ENCODE measurements at regions not wholly inside any gene's neighbourhood (a gene's known extent, or its start where the extent isn't known, plus 50 kb on each side); places are given as distances from the start of the nearest gene placed in this dataset.
A peak's percentile ranks its signal among the peaks of the same experiment; 100 is the strongest.

- Mint-ChIP-seq H3K4me1 (no peaks in the 10 kb centered on the region), H3K4me3 (no peak overlapping the region), H3K36me3 (peaks cover 45% of the 10 kb centered on the region), H3K27me3 (no peaks in the 10 kb centered on the region), H3K9me3 (no peaks in the 10 kb centered on the region), H3K27ac (peak overlapping the region; percentile 49)
- CTCF ChIA-PET = interaction anchor here (0.7 to 3.9 kb wide), 12 partner anchors 9 to 89 kb away, joined by 3 to 19 read pairs (median 3); no protein-coding TSS in a partner anchor
- DNase-seq = no peak
Observed at GRCh38 chr14:95452893-95453712, 63.3 kb downstream of the SYNE3 start.

- H3K27ac Mint-ChIP-seq = no peak overlapping the region
- H3K36me3 Mint-ChIP-seq = peaks cover 47% of the 10 kb centered on the region
- H3K9me3 Mint-ChIP-seq = no peaks in the 10 kb centered on the region
- H3K4me1 Mint-ChIP-seq = no peaks in the 10 kb centered on the region
- DNase-seq = peak; percentile 33
- H3K27me3 Mint-ChIP-seq = no peaks in the 10 kb centered on the region
- CTCF ChIA-PET = interaction anchor here (0.7 to 3.9 kb wide), 13 partner anchors 8 to 89 kb away, joined by 3 to 19 read pairs (median 3); no protein-coding TSS in a partner anchor
- H3K4me3 Mint-ChIP-seq = no peak overlapping the region
Observed at GRCh38 chr14:95452176-95452892, 64.1 kb downstream of the SYNE3 start.

GRCh38 chr14:95449131-95449530 lies 67.3 kb downstream of the SYNE3 start:
- CTCF ChIA-PET = no interaction called here
- no peak overlapping the region for H3K4me3 Mint-ChIP-seq
- H3K27me3 Mint-ChIP-seq = no peaks in the 10 kb centered on the region
- no peaks in the 10 kb centered on the region for H3K4me1 Mint-ChIP-seq
- H3K27ac Mint-ChIP-seq = no peak overlapping the region
- DNase-seq = no peak
- H3K9me3 Mint-ChIP-seq = no peaks in the 10 kb centered on the region
- H3K36me3 Mint-ChIP-seq = peaks cover 57% of the 10 kb centered on the region

- no peak for DNase-seq
- Mint-ChIP-seq H3K4me3 (no peak overlapping the region), H3K27me3 (no peaks in the 10 kb centered on the region), H3K36me3 (peaks cover 69% of the 10 kb centered on the region), H3K9me3 (no peaks in the 10 kb centered on the region), H3K4me1 (peaks cover 7% of the 10 kb centered on the region), H3K27ac (no peak overlapping the region)
- CTCF ChIA-PET = interaction anchor here (1.2 kb wide), 1 partner anchor 52 kb away, joined by 3 read pairs; no protein-coding TSS in a partner anchor
Observed at GRCh38 chr14:95446470-95446869, 70.0 kb downstream of the SYNE3 start.

DNA sequence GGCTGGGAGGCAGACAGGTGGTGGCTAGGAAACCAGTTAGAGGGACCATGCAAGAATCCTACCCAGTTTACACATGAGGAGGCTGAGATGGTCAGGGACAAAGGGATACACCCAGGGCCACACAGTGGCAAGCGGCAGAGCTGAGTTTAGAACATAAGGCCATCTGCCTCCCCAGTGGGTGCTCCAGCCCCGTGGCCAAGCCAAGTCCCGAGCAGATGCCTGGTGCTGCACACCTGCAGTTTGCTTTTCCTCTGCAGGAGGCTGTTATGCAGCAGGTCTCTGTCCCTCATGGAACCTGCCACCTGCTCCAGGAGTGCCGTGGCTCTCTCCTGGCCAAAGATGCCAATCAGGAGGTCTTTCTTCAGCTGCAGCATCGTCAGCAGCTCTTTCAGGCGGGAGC lies 70.8 kb downstream of the SYNE3 start:
- no peaks in the 10 kb centered on the region for H3K27me3 Mint-ChIP-seq
- CTCF ChIA-PET = interaction anchor here (1.0 to 1.6 kb wide), 5 partner anchors 13 to 82 kb away, joined by 3 to 13 read pairs (median 3); no protein-coding TSS in a partner anchor
- no peaks in the 10 kb centered on the region for H3K9me3 Mint-ChIP-seq
- peaks cover 71% of the 10 kb centered on the region for H3K36me3 Mint-ChIP-seq
- no peak for DNase-seq
- peaks cover 7% of the 10 kb centered on the region for H3K4me1 Mint-ChIP-seq
- H3K4me3 Mint-ChIP-seq = no peak overlapping the region
- H3K27ac Mint-ChIP-seq = peak overlapping the region; percentile 34

GRCh38 chr14:95445161-95445560 lies 71.3 kb downstream of the SYNE3 start:
- no peak for DNase-seq
- H3K27ac Mint-ChIP-seq = peak overlapping the region; percentile 34
- H3K4me3 Mint-ChIP-seq = no peak overlapping the region
- no peaks in the 10 kb centered on the region for H3K9me3 Mint-ChIP-seq
- CTCF ChIA-PET = interaction anchor here (1.0 to 1.6 kb wide), 5 partner anchors 14 to 82 kb away, joined by 3 to 13 read pairs (median 3); no protein-coding TSS in a partner anchor
- H3K4me1 Mint-ChIP-seq = peaks cover 7% of the 10 kb centered on the region
- H3K36me3 Mint-ChIP-seq = peaks cover 71% of the 10 kb centered on the region
- H3K27me3 Mint-ChIP-seq = no peaks in the 10 kb centered on the region

DNA sequence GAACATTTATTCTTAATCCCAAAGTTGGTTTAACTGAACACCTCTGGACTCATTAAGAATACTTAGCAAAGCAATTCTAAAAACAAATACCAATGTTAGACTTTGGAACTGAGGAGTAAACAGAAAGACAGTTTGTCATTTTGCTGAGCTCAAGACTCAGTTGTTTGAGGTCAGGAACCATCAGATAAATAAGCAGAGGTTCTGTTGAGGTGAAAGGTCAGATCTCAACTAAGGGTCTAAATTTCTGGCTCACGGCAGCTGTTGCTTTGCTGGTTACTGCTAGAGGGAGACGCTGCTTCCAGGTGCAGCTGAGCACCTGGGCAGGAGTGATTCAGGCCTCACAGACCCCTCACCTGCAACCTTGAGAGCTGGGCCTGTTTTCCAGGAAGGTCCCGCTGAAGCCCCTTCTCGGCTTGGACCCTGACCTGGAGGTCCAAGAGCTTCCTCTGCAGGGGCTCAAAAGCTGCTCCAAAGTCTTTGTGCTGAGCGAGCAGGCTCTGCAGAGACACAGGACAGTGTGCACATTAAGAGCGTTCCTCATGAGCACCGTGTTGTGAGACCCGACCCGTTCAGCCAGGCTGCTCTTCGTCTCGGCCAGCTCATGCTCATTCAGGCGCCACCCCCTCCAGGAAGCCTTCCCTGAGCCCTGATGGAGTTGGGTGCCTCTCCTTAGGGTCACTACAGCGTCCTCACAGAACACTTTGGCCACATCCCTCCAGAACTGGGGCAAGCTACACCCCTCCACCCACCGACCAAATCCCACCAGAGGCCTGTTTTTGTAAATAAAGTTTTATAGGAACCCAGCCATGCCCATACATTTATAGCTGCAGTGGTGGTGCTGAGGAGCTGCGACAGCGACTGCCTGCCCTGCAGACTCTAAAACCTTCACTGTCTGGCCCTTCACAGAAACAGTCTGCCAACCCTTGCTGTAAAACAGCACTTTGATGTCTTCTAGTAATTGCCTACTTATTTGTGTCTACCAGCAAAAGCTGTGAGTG lies 72.0 kb downstream of the SYNE3 start:
- CTCF ChIA-PET = interaction anchor here (0.6 to 3.2 kb wide), 12 partner anchors 9 to 92 kb away, joined by 3 to 30 read pairs (median 4); no protein-coding TSS in a partner anchor
- Mint-ChIP-seq H3K4me3 (no peak overlapping the region), H3K36me3 (peaks cover 69% of the 10 kb centered on the region), H3K27ac (peak overlapping the region; percentile 34), H3K27me3 (no peaks in the 10 kb centered on the region), H3K9me3 (no peaks in the 10 kb centered on the region), H3K4me1 (peaks cover 7% of the 10 kb centered on the region)
- DNase-seq = no peak

GRCh38 chr14:95442633-95443021 lies 73.8 kb downstream of the SYNE3 start:
- peak; percentile 84 for DNase-seq
- peak overlapping the region; percentile 35 for H3K27ac Mint-ChIP-seq

DNA sequence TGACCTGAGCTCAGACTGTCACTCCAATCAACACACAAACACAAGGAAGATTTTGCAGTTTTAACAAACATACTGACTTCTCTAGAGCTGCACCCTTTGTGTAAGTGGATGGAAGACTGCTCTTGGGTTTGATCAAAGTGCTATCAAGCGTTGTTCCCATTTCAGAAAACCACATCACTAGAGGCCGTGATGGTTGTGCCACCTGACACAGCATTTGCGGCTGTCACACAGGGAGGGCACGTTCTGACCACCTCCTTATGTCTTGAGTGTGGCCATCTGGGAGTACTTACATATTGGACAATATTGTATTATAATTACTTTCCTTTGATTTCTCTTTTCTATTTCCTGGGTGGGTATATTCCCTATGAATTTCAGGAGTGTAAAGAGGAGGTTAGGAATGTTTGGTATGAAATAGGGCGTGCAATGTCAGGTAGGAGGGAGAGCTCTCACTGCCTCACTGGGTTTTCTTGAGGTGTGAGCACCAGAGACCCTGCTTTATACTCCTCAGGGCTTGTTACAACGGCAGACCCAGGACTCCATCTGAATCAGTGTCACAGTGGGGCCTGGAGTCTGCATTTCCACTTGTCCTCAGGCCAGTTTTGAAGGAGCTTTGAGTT lies 74.3 kb downstream of the SYNE3 start:
- Mint-ChIP-seq H3K36me3 (peaks cover 67% of the 10 kb centered on the region), H3K27me3 (no peaks in the 10 kb centered on the region), H3K4me3 (no peak overlapping the region), H3K4me1 (peaks cover 7% of the 10 kb centered on the region), H3K9me3 (no peaks in the 10 kb centered on the region), H3K27ac (no peak overlapping the region)
- CTCF ChIA-PET = interaction anchor here (1.2 to 3.4 kb wide), 21 partner anchors 8 to 752 kb away, joined by 3 to 30 read pairs (median 6); partner anchors contain the start of gene GLRX5
- no peak for DNase-seq

More at GRCh38 chr14:95442633-95443021, 73.8 kb downstream of the SYNE3 start:
- Mint-ChIP-seq H3K36me3 (peaks cover 66% of the 10 kb centered on the region), H3K27me3 (no peaks in the 10 kb centered on the region), H3K4me1 (peaks cover 7% of the 10 kb centered on the region), H3K9me3 (no peaks in the 10 kb centered on the region), H3K4me3 (no peak overlapping the region)
- CTCF ChIA-PET = interaction anchor here (1.2 to 3.4 kb wide), 21 partner anchors 9 to 753 kb away, joined by 3 to 30 read pairs (median 6); partner anchors contain the start of gene GLRX5

GRCh38 chr14:95440951-95441350 lies 75.5 kb downstream of the SYNE3 start:
- Mint-ChIP-seq H3K27ac (no peak overlapping the region), H3K4me3 (no peak overlapping the region), H3K4me1 (peaks cover 7% of the 10 kb centered on the region), H3K36me3 (peaks cover 70% of the 10 kb centered on the region), H3K27me3 (no peaks in the 10 kb centered on the region), H3K9me3 (no peaks in the 10 kb centered on the region)
- CTCF ChIA-PET = interaction anchor here (0.7 to 3.4 kb wide), 7 partner anchors 10 to 106 kb away, joined by 3 to 20 read pairs (median 4); partner anchors contain the start of gene GLRX5
- no peak for DNase-seq

GRCh38 chr14:95440496-95440895 lies 76.0 kb downstream of the SYNE3 start:
- Mint-ChIP-seq H3K4me3 (no peak overlapping the region), H3K9me3 (no peaks in the 10 kb centered on the region), H3K4me1 (peaks cover 7% of the 10 kb centered on the region), H3K36me3 (peaks cover 72% of the 10 kb centered on the region), H3K27ac (no peak overlapping the region), H3K27me3 (no peaks in the 10 kb centered on the region)
- no peak for DNase-seq
- CTCF ChIA-PET = interaction anchor here (0.7 to 3.4 kb wide), 7 partner anchors 10 to 106 kb away, joined by 3 to 20 read pairs (median 4); partner anchors contain the start of gene GLRX5

GRCh38 chr14:95439881-95440280 lies 76.6 kb downstream of the SYNE3 start:
- H3K9me3 Mint-ChIP-seq = no peaks in the 10 kb centered on the region
- no peaks in the 10 kb centered on the region for H3K27me3 Mint-ChIP-seq
- H3K4me3 Mint-ChIP-seq = no peak overlapping the region
- CTCF ChIA-PET = interaction anchor here (0.7 to 1.3 kb wide), 2 partner anchors 88 to 107 kb away, joined by 3 to 7 read pairs; no protein-coding TSS in a partner anchor
- H3K4me1 Mint-ChIP-seq = peaks cover 7% of the 10 kb centered on the region
- H3K27ac Mint-ChIP-seq = no peak overlapping the region
- no peak for DNase-seq
- H3K36me3 Mint-ChIP-seq = peaks cover 70% of the 10 kb centered on the region

DNA sequence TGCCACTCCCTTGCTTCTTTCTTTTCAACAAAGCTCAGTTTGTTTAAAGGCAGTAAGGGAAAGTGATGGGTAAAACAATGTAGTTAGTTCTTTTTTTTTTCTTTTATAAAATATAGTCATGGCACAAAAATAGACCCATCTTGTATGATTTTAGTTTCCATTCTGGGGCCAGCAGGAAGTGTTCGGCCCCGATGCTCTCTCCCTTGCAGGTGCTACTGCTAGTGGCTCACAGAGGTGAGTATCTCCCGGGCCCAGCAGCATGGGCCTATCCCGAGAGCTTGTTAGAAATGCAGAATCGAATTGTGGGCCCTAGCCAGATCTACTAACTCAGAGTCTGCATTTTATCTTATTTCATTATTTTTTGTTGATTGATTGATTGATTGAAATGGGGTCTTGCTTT lies 78.7 kb downstream of the SYNE3 start:
- Mint-ChIP-seq H3K27me3 (no peaks in the 10 kb centered on the region), H3K4me3 (no peak overlapping the region), H3K4me1 (peaks cover 2% of the 10 kb centered on the region), H3K36me3 (peaks cover 70% of the 10 kb centered on the region), H3K9me3 (no peaks in the 10 kb centered on the region), H3K27ac (no peak overlapping the region)
- CTCF ChIA-PET = interaction anchor here (1.2 to 1.5 kb wide), 2 partner anchors 10 to 89 kb away, joined by 3 to 4 read pairs; no protein-coding TSS in a partner anchor
- DNase-seq = no peak

Data from activated naive CD4-positive, alpha-beta T cell treated with anti-CD3 and anti-CD28 coated beads, Interleukin-2, amount 10 ng/mL, durations not matched to agents 7 days and 5 days (primary cell).